DMS 273 (cell line): ENCODE measurements at regions not wholly inside any gene's neighbourhood (a gene's known extent, or its start where the extent isn't known, plus 50 kb on each side); places are given as distances from the start of the nearest gene placed in this dataset.

Experiments used
- DNase-seq: peaks from one replicate; lab custom pipeline; 2025; ENCODE audit not compliant: unreplicated experiment; lab: John Stamatoyannopoulos, UW

GRCh38 chr16:8292271-8292670, 298.0 kb downstream of the TMEM114 start:
- DNase-seq, result no peak

- no peak for DNase-seq
These were observed 304.0 kb downstream of the TMEM114 start for GRCh38 chr16:8286348-8286747.

- no peak for DNase-seq
These were observed 307.1 kb downstream of the TMEM114 start for GRCh38 chr16:8283195-8283594.

GRCh38 chr16:8278031-8278580, 312.2 kb downstream of the TMEM114 start:
- DNase-seq, result no peak

GRCh38 chr16:8271344-8271743, 319.0 kb downstream of the TMEM114 start:
- no peak for DNase-seq

GRCh38 chr16:8262299-8262698, 328.0 kb downstream of the TMEM114 start:
- no peak for DNase-seq

- DNase-seq, result no peak
These were observed 330.2 kb downstream of the TMEM114 start for GRCh38 chr16:8260140-8260539.

- no peak for DNase-seq
These were observed 331.8 kb downstream of the TMEM114 start for GRCh38 chr16:8258523-8258922.

- DNase-seq, result no peak
These were observed 332.8 kb downstream of the TMEM114 start for GRCh38 chr16:8257561-8257960.

GRCh38 chr16:8254405-8254804, 335.9 kb downstream of the TMEM114 start:
- no peak for DNase-seq

- no peak for DNase-seq
These were observed 336.6 kb downstream of the TMEM114 start for GRCh38 chr16:8253718-8254117.

- no peak for DNase-seq
These were observed 338.6 kb downstream of the TMEM114 start for GRCh38 chr16:8251727-8252126.

- DNase-seq, result no peak
These were observed 339.0 kb downstream of the TMEM114 start for GRCh38 chr16:8251298-8251697.

- DNase-seq, result no peak
These were observed 342.3 kb downstream of the TMEM114 start for GRCh38 chr16:8247993-8248392.

GRCh38 chr16:8243981-8244380, 346.3 kb downstream of the TMEM114 start:
- no peak for DNase-seq

GRCh38 chr16:8241408-8241807, 348.9 kb downstream of the TMEM114 start:
- no peak for DNase-seq

GRCh38 chr16:8239443-8239842, 350.9 kb downstream of the TMEM114 start:
- DNase-seq, result no peak

- DNase-seq, result no peak
These were observed 352.9 kb downstream of the TMEM114 start for GRCh38 chr16:8237452-8237851.

- DNase-seq, result no peak
These were observed 353.5 kb downstream of the TMEM114 start for GRCh38 chr16:8236816-8237215.

GRCh38 chr16:8230497-8230896, 359.8 kb downstream of the TMEM114 start:
- DNase-seq, result no peak

GRCh38 chr16:8229011-8229520, 361.2 kb downstream of the TMEM114 start:
- no peak for DNase-seq

GRCh38 chr16:8217201-8217600, 373.1 kb downstream of the TMEM114 start:
- DNase-seq, result no peak

GRCh38 chr16:8204769-8205168, 385.5 kb downstream of the TMEM114 start:
- no peak for DNase-seq
